Breast epithelium (tissue), 4 donors: ENCODE measurements at regions not wholly inside any gene's neighbourhood (a gene's known extent, or its start where the extent isn't known, plus 50 kb on each side); places are given as distances from the start of the nearest gene placed in this dataset.

Source experiments
- DNase-seq, 2 donors: peaks; one replicate each; pipeline ENCODE4 v3.0.0-alpha.2; 2019; ENCODE audit warnings: low spot score in 2 of 2
- H3K27ac ChIP-seq, 2 donors: fragments of 200-600 bp; sonication (generic) in 1 of 2; one replicate each; pipeline ENCODE4 v1.5.1; 2016 to 2019; ENCODE audit warnings: mild to moderate bottlenecking in 1 of 2
- H3K27me3 ChIP-seq, 2 donors: fragments of 200-600 bp; sonication (generic) in 1 of 2; one replicate each; pipeline versions ENCODE4 v1.5.1 to v1.6.0; 2017 to 2019; ENCODE audit warnings: control low read depth in 1 of 2, mild to moderate bottlenecking in 1 of 2
- H3K36me3 ChIP-seq: fragments of 200-600 bp; one replicate; pipeline ENCODE4 v1.5.1; 2019
- H3K4me1 ChIP-seq, 2 donors: fragments of 200-600 bp; sonication (generic); one replicate each; pipeline ENCODE4 v1.5.1; 2016 to 2019; ENCODE audit warnings: control low read depth in 1 of 2
- H3K4me3 ChIP-seq, 3 donors: fragments of 200-600 bp; sonication (generic); 1 replicate in 2 of 3; 2 replicates in 1 of 3; pipeline ENCODE4 v1.5.1; 2016 to 2019; ENCODE audit warnings: mild to moderate bottlenecking in 3 of 3, moderate library complexity in 2 of 3
- H3K9me3 ChIP-seq, 2 donors: fragments of 200-600 bp; sonication (generic) in 1 of 2; one replicate each; pipeline ENCODE4 v1.5.1; 2016 to 2019; ENCODE audit warnings: control low read depth in 1 of 2
- CTCF ChIP-seq, 3 donors: fragments of 450-650 bp; IDR thresholded peaks; one replicate each; pipeline ENCODE4 v1.5.1; 2016 to 2017; ENCODE audit warnings: antibody characterized with exemption in 3 of 3, mild to moderate bottlenecking in 3 of 3, moderate library complexity in 3 of 3
- POLR2A ChIP-seq: fragments of 450-650 bp; IDR thresholded peaks from one replicate; pipeline ENCODE4 v1.6.1; 2016; ENCODE audit warnings: antibody characterized with exemption, mild to moderate bottlenecking, moderate library complexity
- POLR2AphosphoS5 ChIP-seq, 3 donors: sonication (generic); formaldehyde crosslinking; IDR thresholded peaks; one replicate each; pipeline ENCODE4 v1.6.1; 2017; ENCODE audit warnings: antibody characterized with exemption in 3 of 3
- intact Hi-C: fragments of 100-400 bp; cut with DNase I; formaldehyde crosslinking; loops from one replicate; pipeline ENCODE4 v1.15.1; 2023; ENCODE audit warnings: low total_unique reads

GRCh38 chr6:26194816-26195375, 107.7 kb downstream of the HFE start:
- Histone ChIP-seq H3K4me1 (no peaks in the 10 kb centered on the region), H3K4me3 (peak overlapping the region; percentile 33 to 76 (median 76)), H3K27me3 (no peaks in the 10 kb centered on the region), H3K9me3 (no peaks in the 10 kb centered on the region), H3K36me3 (no peaks in the 10 kb centered on the region), H3K27ac (peak overlapping the region; percentile 90 to 94)
- DNase-seq: no peak
- TF ChIP-seq POLR2AphosphoS5 (IDR thresholded peaks at IDR 0.05) (no peak), CTCF (IDR thresholded peaks at IDR 0.05) (no peak), POLR2A (peak; percentile 8)
- intact Hi-C loops: no loop called here

GRCh38 chr6:26195376-26195923, 108.2 kb downstream of the HFE start:
- TF ChIP-seq POLR2AphosphoS5 (IDR thresholded peaks at IDR 0.05) (peak in 2 of 3 donors; percentile 56 to 87), POLR2A (no peak), CTCF (IDR thresholded peaks at IDR 0.05) (no peak)
- DNase-seq: peak; percentile 84 to 89
- intact Hi-C loops: no loop called here

GRCh38 chr6:26195924-26196845, 109.0 kb downstream of the HFE start:
- TF ChIP-seq CTCF (IDR thresholded peaks at IDR 0.05): no peak
- TF ChIP-seq POLR2A: no peak
- no peak for TF ChIP-seq POLR2AphosphoS5 (IDR thresholded peaks at IDR 0.05)
- no peaks in the 10 kb centered on the region for H3K27me3 ChIP-seq
- H3K4me1 ChIP-seq: no peaks in the 10 kb centered on the region
- no peaks in the 10 kb centered on the region for H3K36me3 ChIP-seq
- intact Hi-C loops: no loop called here
- H3K9me3 ChIP-seq: no peaks in the 10 kb centered on the region
- H3K27ac ChIP-seq: peak overlapping the region; percentile 90 to 94
- H3K4me3 ChIP-seq: peak overlapping the region; percentile 48 to 76 (median 76)
- no peak for DNase-seq

More at GRCh38 chr6:26195376-26195923, 108.2 kb downstream of the HFE start:
- H3K27me3 ChIP-seq: no peaks in the 10 kb centered on the region
- H3K27ac ChIP-seq: peak overlapping the region; percentile 90 to 94
- H3K9me3 ChIP-seq: no peaks in the 10 kb centered on the region
- H3K4me3 ChIP-seq: peak overlapping the region; percentile 33 to 76 (median 76)
- no peaks in the 10 kb centered on the region for H3K4me1 ChIP-seq
- no peaks in the 10 kb centered on the region for H3K36me3 ChIP-seq

GRCh38 chr6:26196846-26197635, 109.8 kb downstream of the HFE start:
- intact Hi-C loops: no loop called here
- Histone ChIP-seq H3K27me3 (no peaks in the 10 kb centered on the region), H3K4me3 (peak overlapping the region; percentile 48 to 76 (median 76)), H3K9me3 (no peaks in the 10 kb centered on the region), H3K36me3 (no peaks in the 10 kb centered on the region), H3K4me1 (no peaks in the 10 kb centered on the region), H3K27ac (peak overlapping the region; percentile 90 to 94)
- peak; percentile 68 for TF ChIP-seq POLR2A
- TF ChIP-seq CTCF (IDR thresholded peaks at IDR 0.05): no peak
- TF ChIP-seq POLR2AphosphoS5 (IDR thresholded peaks at IDR 0.05): peak; percentile 88 to 97 (median 96)
- peak in 1 of 2 donors; percentile 89 for DNase-seq
